Renal cortical epithelial cell (primary cell): ENCODE measurements at regions not wholly inside any gene's neighbourhood (a gene's known extent, or its start where the extent isn't known, plus 50 kb on each side); places are given as distances from the start of the nearest gene placed in this dataset.

Experiments used
- DNase-seq: peaks from one replicate; pipeline ENCODE4 v3.0.0-alpha.2; 2011; ENCODE audit warnings: low read depth

DNA sequence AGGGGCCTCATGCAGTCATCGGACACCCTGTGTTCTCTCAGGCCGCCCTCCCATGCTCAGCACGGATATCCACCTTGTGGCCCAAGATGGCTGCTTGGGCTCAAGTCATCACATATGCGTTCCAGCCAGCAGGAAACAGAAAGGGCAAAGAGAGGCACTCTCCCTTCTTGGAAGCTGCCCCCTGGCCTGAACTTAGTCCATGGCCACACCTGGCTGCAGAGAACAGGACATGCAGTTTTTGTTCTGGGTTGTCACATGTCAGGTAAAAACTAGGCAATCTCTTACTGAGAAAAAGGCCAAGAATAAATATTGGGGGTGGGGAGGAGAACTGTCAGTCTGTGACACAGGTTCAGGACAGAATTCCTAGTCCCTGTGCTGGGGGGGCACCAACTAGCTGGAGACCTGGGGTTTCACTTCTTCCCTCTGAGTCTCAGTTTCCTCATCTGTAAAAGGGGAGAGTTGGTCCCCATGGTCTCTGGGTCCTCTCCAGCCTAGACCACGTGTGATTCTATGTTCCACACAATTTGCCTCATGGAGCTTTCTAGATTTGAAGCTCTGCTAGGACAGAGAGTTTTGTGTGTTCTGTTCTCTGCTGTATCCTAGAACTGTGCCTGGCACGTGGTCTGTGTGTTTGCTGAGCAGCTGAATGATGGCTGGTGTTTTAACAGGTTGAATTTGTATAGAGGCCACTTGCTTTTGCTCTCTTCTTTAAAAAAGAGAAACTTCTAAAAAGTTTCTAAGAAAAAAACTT, 107.2 kb upstream of the ANO1 start:
- DNase-seq: no peak

GRCh38 chr11:69971741-69972140, 106.4 kb upstream of the ANO1 start:
- no peak for DNase-seq

DNA sequence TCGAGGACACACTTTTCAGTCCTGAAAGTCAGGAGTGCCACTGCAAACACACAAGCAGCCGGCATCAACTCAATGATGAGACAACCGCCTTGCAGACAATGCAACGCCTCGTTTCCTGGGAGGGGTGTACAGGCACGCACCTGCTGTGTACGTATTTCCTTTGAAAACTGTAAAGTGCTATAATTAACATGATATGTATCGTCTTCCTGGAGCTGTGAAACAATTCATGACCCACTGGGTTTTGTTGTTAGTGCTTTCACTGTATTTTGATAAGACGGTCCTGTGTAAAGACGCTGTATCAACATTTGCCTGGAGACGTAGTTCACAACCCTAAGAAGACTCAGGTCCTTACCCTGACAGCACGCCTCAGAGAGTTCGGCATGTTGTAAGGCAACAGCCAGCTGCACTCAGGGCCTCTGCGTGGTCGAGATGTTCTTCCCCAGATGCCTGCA, 105.7 kb upstream of the ANO1 start:
- no peak for DNase-seq

GRCh38 chr11:69974528-69974927, 103.6 kb upstream of the ANO1 start:
- DNase-seq: no peak

DNA sequence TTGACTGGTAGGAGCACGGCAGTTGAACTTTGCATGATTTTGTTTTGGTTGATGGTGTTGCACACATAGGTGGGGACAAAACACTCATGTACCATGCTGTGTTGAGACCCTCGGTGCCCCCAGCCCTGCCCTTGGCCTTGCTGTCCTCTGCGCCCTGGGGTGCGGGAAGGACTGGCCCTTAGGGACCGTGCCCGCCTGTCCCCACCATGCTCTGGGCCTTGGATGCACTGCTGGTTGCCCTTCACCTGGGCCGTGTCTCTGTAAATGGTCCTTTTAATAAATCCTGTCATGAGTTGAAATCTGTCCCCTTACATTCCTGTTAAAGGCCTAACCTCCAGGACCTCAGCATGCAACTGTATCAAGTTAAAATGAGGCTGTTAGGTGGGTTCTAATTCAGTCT, 102.3 kb upstream of the ANO1 start:
- no peak for DNase-seq

DNA sequence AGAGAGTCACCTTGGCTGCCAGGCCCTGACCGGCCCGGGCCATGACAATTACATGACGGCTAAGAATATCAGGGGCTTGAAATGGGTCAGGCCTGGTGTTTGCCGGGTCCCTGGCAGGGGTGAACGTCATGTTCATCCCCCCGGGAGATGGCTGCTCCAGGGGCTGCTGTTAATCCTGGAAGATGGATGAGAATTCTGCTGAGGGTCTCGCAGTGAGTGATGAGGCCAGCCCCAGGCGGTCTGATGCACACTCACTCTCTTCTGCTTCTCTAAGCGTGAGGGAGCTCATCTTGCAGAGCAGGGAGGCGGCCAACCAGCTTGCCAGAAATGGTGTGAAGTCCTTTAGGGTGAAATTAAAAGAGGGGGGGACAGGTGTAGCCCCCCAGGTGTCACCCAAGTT, 101.3 kb upstream of the ANO1 start:
- no peak for DNase-seq

- DNase-seq: no peak
Observed at GRCh38 chr11:69977951-69978350, 100.2 kb upstream of the ANO1 start.

- no peak for DNase-seq
Observed at GRCh38 chr11:69978841-69979614, 99.1 kb upstream of the ANO1 start.

DNA sequence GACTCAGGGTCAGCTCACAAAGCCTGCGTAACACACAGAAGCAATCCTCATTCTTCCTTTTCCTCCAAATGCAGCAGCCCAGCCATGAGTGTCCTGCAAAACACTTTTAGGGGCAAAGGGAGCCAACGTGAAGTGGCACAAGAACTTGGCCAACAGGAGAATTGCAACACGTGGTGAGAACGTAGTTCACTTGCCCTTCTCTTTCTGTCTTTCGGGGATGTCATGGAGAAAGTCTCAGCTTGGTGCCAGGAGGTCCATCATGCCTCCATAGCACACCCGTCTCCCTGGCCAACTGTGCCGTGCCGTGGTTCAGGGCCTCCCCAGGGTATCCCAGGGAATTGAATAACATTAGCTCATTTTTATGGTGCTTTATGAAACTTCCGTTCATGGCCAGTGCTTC, 98.5 kb upstream of the ANO1 start:
- no peak for DNase-seq

- DNase-seq: no peak
Observed at GRCh38 chr11:69981119-69981784, 96.9 kb upstream of the ANO1 start.

GRCh38 chr11:69982690-69983570, 95.2 kb upstream of the ANO1 start:
- DNase-seq: no peak

DNA sequence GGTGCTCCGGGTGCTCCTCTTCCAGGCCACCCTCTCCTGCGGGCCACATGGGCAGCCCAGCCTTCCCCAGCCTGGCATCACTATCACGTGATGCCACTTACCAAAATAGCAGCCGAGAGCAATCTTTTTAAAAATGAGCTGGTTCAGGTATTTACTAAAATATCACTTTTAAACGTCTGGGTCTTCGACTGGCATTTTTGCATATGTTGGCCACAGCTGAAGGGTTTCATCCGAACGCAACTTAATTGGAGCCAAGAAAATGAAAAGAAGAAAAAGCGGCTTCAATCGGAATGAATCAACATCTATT, 94.6 kb upstream of the ANO1 start:
- DNase-seq: no peak

DNA sequence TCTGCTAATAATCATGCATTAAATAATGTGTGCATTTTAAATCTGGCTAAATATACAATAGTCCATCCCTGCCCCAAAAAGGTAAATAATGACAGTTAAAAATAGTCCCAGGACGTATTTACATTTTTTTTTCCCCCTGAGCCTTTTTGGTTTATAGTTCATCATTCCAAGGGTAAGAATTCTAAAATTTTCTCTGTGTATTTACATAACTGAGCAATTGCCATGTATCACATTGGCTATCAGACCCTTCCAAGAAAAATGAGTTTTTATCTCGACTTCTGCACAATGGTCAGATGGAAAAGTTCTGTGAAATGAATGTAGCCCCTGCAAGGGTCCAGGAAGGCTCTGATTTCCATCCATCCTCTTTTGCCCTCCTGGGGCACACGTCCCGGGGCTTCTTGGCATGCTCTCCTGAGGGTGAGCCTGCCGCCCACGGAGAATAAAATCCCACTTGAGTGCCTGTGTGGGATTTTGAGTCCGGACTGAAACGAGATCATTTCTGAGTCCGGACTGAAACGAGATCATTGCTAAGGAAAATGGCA, 94.1 kb upstream of the ANO1 start:
- no peak for DNase-seq

GRCh38 chr11:69984457-69985261, 93.5 kb upstream of the ANO1 start:
- DNase-seq: no peak

- DNase-seq: no peak
Observed at GRCh38 chr11:69985331-69985640, 92.8 kb upstream of the ANO1 start.

DNA sequence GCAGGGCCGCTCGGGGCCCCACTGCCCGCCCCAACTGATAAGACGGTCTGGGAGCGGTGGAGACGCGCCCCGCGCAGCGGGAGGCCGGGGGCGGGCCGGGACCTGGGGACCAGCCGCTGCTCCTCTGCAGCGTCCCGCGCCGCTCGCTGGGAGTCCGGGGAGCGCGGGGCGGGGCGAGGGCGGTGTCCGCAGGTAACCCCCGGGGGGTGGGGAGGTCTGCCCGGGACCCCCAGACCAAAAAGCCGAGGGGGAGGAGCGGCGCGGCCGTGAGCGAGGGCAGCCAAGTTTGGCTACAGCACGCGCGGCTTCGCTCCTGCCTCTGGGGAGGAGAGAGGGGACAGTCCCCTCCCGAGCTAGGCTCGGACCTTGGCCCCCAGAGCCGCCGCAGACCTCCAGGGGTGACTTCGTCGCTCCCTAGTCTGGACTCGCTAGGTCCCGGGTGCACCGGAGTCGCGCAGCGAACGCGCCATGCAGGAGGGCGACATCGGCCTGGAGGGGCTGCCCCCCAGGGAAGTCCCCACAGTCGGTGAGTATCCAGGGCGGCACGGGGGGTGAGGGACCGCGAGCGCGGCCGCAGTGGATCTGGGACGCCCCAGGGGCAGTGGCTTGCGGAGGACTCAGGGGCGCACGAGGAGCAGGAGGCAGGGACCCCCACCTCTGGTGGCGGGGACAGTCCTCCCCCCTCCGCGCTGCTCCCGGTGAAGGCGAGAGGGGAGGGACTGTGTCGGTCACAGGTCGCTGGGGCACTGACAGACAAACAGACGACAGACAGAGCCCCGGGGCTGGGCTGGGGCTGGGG, 92.3 kb upstream of the ANO1 start:
- DNase-seq: no peak

DNA sequence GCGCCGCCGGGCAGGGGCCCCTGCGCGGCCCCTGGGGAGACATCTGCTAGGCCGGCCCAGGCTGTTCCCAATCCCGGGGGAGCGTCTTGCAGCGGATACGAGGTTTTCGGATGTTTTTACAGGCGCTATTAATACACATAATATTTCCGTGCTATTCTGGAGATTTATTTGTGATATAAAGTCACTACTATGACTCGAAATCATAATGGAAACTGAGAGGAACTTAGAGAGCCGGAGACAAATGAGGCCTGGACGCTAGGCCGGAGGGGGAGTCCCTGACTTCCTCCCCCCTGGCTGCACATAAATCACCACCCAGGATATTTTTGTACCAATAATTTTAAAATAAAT, 91.7 kb upstream of the ANO1 start:
- no peak for DNase-seq

- no peak for DNase-seq
Observed at GRCh38 chr11:69986830-69987229, 91.3 kb upstream of the ANO1 start.

DNA sequence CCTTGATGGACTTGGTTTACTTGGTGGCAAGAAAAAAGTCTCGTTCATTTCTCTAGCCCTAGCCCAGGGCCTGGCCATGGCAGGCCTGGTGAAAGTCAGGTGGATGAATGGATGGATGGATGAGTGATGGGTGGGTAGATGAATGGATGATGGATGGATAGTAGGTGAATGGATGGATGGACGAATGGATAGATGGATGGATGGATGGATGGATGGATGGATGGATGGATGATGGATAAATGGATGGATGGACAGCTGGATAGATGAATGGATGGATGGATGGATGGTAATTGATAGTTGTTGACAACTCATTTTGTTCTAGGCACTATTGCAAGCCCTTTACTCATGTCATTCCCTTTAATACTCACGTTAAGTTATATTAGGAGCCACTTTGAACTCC, 86.1 kb upstream of the ANO1 start:
- DNase-seq: no peak

GRCh38 chr11:69992943-69993694, 85.0 kb upstream of the ANO1 start:
- DNase-seq: no peak
